K562 (cell line): ENCODE measurements at regions not wholly inside any gene's neighbourhood (a gene's known extent, or its start where the extent isn't known, plus 50 kb on each side); places are given as distances from the start of the nearest gene placed in this dataset.

Experiments used
- BCOR ChIP-seq: fragments of 450-650 bp; IDR thresholded peaks from 2 replicates; pipeline ENCODE4 v1.6.1; 2016
- BRD4 ChIP-seq: fragments of 200-600 bp; sonication (generic); IDR thresholded peaks from 2 replicates; pipeline ENCODE4 v1.6.1; 2017; ENCODE audit warnings: inconsistent platforms
- CBFB ChIP-seq: sonication (generic); formaldehyde crosslinking; IDR thresholded peaks from 2 replicates; pipeline ENCODE4 v1.4.0; 2020; ENCODE audit warnings: mild to moderate bottlenecking, missing genetic modification reagents
- CHD4 ChIP-seq: fragments of 200-600 bp; sonication (generic); IDR thresholded peaks from 3 replicates; pipeline ENCODE4 v1.6.1; 2012; ENCODE audit warnings: low read depth, mild to moderate bottlenecking, mixed read lengths, low read length, inconsistent platforms; ENCODE audit not compliant: insufficient read depth, insufficient replicate concordance, poor library complexity, severe bottlenecking
- GABPA ChIP-seq: fragments of 200-800 bp; sonication (Bioruptor generic); conservative IDR thresholded peaks from 2 replicates; pipeline ENCODE4 v1.6.1; 2016; ENCODE audit warnings: low read depth, missing genetic modification characterization, missing compliant biosample characterization
- HOXB6 ChIP-seq: fragments of 250-450 bp; sonication (Bioruptor Pico); IDR thresholded peaks from 2 replicates; pipeline ENCODE4 v1.5.1; 2022; ENCODE audit warnings: mild to moderate bottlenecking, borderline replicate concordance
- ILK ChIP-seq: fragments of 450-650 bp; IDR thresholded peaks from 2 replicates; pipeline ENCODE4 v1.6.1; 2016; ENCODE audit warnings: missing genetic modification characterization, low read depth, mild to moderate bottlenecking, missing compliant biosample characterization, moderate library complexity, borderline replicate concordance
- KHSRP ChIP-seq: fragments of 450-650 bp; IDR thresholded peaks from 2 replicates; pipeline ENCODE4 v1.6.1; 2017
- KLF16 ChIP-seq: IDR thresholded peaks from 2 replicates; pipeline ENCODE4 v1.6.1; 2016; ENCODE audit warnings: antibody characterized with exemption
- MNT ChIP-seq, 2 experiments: fragments of 450-650 bp; conservative IDR thresholded peaks; 2 replicates each; pipeline ENCODE4 v1.6.1; 2017; ENCODE audit warnings: mild to moderate bottlenecking in 2 of 2, moderate library complexity in 2 of 2
- NFATC3 ChIP-seq: fragments of 450-650 bp; IDR thresholded peaks from 2 replicates; pipeline ENCODE4 v1.6.1; 2017; ENCODE audit warnings: mild to moderate bottlenecking
- SIRT6 ChIP-seq: IDR thresholded peaks from one replicate; pipeline ENCODE4 v1.6.1; 2012; ENCODE audit warnings: low read depth, mild to moderate bottlenecking, control low read depth, inconsistent platforms, low read length, moderate library complexity
- ZFP91 ChIP-seq: sonication (generic); formaldehyde crosslinking; IDR thresholded peaks from 2 replicates; pipeline ENCODE4 v1.8.0; 2022; ENCODE audit warnings: mild to moderate bottlenecking, missing genetic modification reagents
- ZNF224 ChIP-seq: sonication (generic); formaldehyde crosslinking; IDR thresholded peaks from 2 replicates; pipeline ENCODE4 v1.8.0; 2022; ENCODE audit warnings: mild to moderate bottlenecking, missing genetic modification reagents
- ZNF239 ChIP-seq: fragments of 250-450 bp; sonication (Bioruptor Pico); IDR thresholded peaks from 2 replicates; pipeline ENCODE4 v1.4.0; 2020; ENCODE audit warnings: mild to moderate bottlenecking
- TF ChIP-seq, protein P1 (sequence below): IDR thresholded peaks from 3 replicates; pipeline ENCODE4 v1.6.1; 2011; ENCODE audit warnings: borderline replicate concordance, mild to moderate bottlenecking, moderate library complexity; ENCODE audit not compliant: insufficient read length; ENCODE audit errors: extremely low read depth
- TF ChIP-seq, protein P2 (sequence below), 2 experiments: fragments of 450-650 bp in 1 of 2; IDR thresholded peaks; 2 replicates each; pipeline ENCODE4 v1.6.1; 2011 to 2017; ENCODE audit warnings: low read depth in 2 of 2, antibody characterized with exemption in 1 of 2, borderline replicate concordance in 1 of 2, low read length in 1 of 2, mild to moderate bottlenecking in 1 of 2, mixed read lengths in 1 of 2; ENCODE audit not compliant: control insufficient read depth in 1 of 2
- TF ChIP-seq, protein P3 (sequence below): sonication (generic); formaldehyde crosslinking; IDR thresholded peaks from 2 replicates; pipeline ENCODE4 v1.8.0; 2022; ENCODE audit warnings: mild to moderate bottlenecking, low read depth, missing genetic modification reagents

DNA sequence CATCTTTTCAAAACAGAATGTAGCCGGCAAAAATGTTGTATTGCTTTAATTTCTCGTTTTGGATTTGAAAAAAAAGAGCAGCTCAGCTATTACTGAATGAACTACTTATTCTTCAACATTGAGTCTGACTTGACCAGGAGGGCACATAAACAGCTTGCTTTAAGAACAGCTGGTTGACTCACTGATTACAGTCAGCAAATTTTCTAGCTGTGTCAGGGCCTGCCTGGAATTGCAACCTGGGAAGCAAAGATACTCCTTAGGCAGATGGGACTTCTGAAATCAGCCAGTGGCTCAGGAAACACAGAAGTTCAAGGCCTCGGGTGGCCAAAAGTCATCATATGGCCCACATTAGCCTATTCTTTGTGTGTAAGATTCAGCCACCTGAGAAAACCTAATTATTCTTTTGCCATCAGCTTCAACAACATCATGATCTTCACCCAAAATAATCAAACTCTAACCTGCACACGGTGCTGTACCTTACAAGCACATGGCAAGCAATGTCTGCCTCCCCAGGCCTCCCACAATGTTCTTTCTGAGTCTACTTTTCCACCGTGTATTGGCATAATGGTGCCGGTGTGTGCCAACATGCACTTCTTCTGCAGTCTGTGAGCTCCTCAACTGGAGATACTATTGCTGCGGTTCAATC, 307.2 kb downstream of the HHIPL2 start (continued):
- TF ChIP-seq, protein P1, sequence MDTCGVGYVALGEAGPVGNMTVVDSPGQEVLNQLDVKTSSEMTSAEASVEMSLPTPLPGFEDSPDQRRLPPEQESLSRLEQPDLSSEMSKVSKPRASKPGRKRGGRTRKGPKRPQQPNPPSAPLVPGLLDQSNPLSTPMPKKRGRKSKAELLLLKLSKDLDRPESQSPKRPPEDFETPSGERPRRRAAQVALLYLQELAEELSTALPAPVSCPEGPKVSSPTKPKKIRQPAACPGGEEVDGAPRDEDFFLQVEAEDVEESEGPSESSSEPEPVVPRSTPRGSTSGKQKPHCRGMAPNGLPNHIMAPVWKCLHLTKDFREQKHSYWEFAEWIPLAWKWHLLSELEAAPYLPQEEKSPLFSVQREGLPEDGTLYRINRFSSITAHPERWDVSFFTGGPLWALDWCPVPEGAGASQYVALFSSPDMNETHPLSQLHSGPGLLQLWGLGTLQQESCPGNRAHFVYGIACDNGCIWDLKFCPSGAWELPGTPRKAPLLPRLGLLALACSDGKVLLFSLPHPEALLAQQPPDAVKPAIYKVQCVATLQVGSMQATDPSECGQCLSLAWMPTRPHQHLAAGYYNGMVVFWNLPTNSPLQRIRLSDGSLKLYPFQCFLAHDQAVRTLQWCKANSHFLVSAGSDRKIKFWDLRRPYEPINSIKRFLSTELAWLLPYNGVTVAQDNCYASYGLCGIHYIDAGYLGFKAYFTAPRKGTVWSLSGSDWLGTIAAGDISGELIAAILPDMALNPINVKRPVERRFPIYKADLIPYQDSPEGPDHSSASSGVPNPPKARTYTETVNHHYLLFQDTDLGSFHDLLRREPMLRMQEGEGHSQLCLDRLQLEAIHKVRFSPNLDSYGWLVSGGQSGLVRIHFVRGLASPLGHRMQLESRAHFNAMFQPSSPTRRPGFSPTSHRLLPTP = no peak
- TF ChIP-seq MNT (conservative IDR thresholded peaks at IDR 0.05) (no peak), CHD4 (no peak), ZNF224 (CRISPR knock-in tag) (no peak), KLF16 (0 out of 2 replicates have a peak, but pooled peaks have one; percentile 9), KHSRP (no peak), NFATC3 (no peak), ZNF239 (CRISPR knock-in tag) (no peak), BRD4 (no peak), GABPA (tag) (no peak), ZFP91 (CRISPR knock-in tag) (no peak), CBFB (CRISPR knock-in tag) (no peak), SIRT6 (no peak), BCOR (no peak), ILK (tag) (no peak), HOXB6 (CRISPR knock-in tag) (no peak)
- TF ChIP-seq, protein P2, sequence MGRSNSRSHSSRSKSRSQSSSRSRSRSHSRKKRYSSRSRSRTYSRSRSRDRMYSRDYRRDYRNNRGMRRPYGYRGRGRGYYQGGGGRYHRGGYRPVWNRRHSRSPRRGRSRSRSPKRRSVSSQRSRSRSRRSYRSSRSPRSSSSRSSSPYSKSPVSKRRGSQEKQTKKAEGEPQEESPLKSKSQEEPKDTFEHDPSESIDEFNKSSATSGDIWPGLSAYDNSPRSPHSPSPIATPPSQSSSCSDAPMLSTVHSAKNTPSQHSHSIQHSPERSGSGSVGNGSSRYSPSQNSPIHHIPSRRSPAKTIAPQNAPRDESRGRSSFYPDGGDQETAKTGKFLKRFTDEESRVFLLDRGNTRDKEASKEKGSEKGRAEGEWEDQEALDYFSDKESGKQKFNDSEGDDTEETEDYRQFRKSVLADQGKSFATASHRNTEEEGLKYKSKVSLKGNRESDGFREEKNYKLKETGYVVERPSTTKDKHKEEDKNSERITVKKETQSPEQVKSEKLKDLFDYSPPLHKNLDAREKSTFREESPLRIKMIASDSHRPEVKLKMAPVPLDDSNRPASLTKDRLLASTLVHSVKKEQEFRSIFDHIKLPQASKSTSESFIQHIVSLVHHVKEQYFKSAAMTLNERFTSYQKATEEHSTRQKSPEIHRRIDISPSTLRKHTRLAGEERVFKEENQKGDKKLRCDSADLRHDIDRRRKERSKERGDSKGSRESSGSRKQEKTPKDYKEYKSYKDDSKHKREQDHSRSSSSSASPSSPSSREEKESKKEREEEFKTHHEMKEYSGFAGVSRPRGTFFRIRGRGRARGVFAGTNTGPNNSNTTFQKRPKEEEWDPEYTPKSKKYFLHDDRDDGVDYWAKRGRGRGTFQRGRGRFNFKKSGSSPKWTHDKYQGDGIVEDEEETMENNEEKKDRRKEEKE (IDR thresholded peaks at IDR 0.05; ENCODE audit: borderline replicate concordance in 1 of 2, control insufficient read depth in 1 of 2, low read depth in 2 of 2, low read length in 1 of 2) = no peak
- TF ChIP-seq, protein P3, sequence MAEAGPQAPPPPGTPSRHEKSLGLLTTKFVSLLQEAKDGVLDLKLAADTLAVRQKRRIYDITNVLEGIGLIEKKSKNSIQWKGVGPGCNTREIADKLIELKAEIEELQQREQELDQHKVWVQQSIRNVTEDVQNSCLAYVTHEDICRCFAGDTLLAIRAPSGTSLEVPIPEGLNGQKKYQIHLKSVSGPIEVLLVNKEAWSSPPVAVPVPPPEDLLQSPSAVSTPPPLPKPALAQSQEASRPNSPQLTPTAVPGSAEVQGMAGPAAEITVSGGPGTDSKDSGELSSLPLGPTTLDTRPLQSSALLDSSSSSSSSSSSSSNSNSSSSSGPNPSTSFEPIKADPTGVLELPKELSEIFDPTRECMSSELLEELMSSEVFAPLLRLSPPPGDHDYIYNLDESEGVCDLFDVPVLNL (CRISPR knock-in tag) = no peak
